NCI-H128 (cell line): ENCODE measurements at regions not wholly inside any gene's neighbourhood (a gene's known extent, or its start where the extent isn't known, plus 50 kb on each side); places are given as distances from the start of the nearest gene placed in this dataset.

ENCODE experiments used
- DNase-seq: peaks from one replicate; lab custom pipeline; 2025; ENCODE audit not compliant: unreplicated experiment; lab: John Stamatoyannopoulos, UW

GRCh38 chr11:70605468-70605815, 207.1 kb downstream of the CTTN start:
- DNase-seq: no peak

- no peak for DNase-seq
Measured at GRCh38 chr11:70605846-70606245, 207.5 kb downstream of the CTTN start.

DNA sequence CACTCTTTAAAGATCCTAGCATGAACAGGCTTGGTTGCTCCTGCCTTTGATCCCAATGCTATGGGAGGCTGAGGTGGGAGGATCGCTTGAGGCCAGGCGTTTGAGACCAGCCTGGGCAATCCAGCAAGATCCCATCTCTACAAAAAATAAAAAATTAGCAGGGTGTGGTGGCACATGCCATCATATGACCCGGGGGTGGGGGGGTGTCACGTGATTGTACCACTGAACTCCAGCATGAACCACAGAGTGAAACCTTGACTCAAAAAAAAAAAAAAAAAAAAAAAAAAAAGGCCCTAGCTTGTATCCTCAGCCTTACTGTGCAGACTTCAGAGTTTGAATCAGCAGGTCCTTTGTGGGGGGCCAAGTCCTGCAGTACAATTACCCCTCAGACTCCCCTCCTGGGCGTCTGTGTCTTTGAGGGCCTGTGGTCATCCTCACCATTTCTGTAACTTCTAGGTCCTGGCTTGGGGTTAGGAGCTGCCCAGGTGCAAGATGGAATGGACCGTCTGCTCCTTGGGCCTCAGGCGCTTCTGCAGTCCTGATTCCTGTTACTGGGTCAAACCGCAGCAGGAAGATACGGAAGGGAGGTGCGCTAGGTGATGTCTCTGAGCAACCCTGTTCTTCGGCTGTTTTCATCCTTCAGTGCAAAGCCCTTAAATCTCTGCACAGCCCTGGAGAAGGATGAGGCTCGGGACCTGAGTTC, 208.1 kb downstream of the CTTN start:
- no peak for DNase-seq

DNA sequence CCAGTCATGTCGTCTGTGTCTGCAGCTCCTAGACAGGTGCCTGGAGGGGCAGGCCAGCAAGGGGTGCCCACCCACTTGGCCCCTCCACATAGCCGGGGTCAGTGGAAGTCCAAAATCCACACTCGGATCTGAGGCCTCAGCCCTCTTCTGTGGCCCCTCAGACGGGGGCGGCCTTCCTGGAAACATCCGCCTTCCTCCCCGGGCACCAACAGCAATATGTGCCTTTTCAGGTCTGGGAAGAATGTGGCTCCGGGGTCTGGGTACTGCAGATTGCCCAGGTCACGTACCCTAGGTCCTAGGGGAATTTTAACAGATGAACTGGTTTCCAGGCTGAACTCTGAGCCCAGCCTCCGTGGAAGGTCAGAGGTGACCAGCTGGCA, 208.6 kb downstream of the CTTN start:
- no peak for DNase-seq

- DNase-seq: no peak
Measured at GRCh38 chr11:70607561-70607960, 209.2 kb downstream of the CTTN start.

GRCh38 chr11:70608568-70609470, 210.5 kb downstream of the CTTN start:
- DNase-seq: peak; percentile 46

- DNase-seq: no peak
Measured at GRCh38 chr11:70610566-70611565, 212.5 kb downstream of the CTTN start.

GRCh38 chr11:70611821-70612220, 213.5 kb downstream of the CTTN start:
- DNase-seq: no peak

DNA sequence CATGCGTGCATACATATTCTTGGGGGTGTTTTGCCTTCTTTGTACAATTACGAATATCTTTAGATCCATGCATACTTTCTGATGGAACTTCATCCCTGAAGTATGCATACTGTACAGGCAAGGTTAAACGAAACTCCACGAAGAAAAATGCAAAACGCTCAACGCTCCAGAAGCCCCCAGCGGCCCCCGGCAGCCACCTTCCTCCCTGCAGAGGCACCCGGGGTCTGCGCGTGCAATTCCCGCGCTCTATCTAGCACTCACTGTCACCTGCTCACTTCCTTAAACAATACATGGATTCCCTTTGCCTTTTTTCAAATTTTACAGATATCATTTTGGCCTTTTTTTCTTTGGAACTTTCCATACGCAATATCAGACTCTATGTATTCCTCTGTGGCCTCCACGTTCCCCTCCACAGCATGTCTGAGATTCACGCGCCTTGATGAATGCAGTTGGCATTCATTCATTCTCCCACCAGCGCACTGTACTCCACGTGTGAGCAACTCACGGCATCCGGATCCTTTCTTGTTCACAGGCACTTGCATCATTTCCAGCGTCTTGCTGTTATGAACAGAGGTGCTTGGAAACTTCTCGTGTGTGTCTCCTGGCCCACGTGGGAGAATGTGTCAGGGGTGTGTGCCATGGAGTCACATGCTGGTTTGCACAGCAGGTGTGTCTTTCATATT, 214.3 kb downstream of the CTTN start:
- no peak for DNase-seq

DNA sequence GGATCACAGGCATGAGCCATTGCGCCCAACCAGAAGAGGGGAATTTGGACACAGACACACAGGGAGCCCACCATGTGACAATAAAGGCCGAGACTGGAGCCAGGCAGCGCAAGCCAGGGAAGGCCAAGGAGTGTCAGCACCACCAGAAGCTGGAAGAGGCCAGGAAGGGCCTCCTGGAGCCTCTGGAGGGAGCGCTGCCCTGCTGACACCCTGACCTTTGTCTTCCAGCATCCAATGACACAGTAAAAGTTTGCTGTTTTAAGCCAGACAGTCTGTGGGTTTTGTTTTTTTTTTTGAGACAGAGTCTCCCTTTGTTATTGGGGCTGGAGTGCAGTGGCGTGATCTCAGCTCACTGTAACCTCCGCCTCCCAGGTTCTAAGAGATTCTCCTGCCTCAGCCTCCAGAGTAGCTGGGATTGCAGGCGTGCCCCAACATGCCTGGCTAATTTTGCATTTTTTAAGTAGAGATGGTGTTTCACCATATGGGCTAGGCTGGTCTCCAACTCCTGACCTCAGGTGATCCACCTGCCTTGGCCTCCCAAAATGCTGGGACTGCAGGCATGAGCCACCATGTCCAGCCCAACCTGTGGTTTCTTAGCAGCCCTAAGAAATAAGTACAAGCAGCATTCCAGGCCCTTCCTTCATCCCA, 215.8 kb downstream of the CTTN start:
- DNase-seq: no peak

DNA sequence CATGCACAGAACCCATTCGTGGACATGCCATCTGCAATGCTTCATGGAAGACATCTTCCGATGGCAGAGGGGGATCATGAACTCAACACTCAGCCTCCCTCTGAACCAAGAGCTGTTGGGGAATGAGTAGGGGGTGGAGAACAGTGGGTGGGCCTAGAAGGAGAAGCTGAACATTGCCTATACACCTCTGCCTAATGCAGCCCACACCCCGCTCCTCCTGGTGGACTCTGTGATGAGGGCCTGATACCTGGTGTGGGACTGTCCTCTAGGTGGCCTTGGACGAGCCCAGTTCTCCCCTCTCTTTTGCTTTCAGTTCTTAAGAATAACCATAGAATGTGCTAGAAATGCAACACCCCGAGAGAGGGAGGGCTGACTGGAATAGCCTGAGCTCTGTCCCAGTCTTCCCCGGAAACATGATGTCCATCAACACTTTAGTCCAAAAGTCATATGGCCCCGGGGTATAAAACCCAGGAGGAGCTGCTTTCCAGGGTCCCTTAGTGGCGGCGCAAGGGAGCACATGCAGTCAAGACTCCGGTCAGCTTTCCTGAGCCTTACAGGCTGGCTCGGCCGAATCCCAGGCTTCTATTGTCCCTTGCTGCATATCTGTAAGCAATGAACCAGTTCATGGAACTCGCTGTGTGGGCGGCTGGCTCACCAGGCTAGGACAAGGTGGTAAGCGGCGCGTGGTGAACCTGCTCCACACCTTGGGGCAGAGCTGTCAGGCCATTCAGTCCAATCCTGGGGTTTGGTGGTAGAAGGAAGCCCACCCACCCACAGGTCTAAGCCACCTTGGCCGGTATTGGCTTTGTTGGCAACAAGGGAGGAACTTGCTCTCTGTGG, 216.9 kb downstream of the CTTN start:
- no peak for DNase-seq

- no peak for DNase-seq
Measured at GRCh38 chr11:70616317-70616716, 218.0 kb downstream of the CTTN start.

DNA sequence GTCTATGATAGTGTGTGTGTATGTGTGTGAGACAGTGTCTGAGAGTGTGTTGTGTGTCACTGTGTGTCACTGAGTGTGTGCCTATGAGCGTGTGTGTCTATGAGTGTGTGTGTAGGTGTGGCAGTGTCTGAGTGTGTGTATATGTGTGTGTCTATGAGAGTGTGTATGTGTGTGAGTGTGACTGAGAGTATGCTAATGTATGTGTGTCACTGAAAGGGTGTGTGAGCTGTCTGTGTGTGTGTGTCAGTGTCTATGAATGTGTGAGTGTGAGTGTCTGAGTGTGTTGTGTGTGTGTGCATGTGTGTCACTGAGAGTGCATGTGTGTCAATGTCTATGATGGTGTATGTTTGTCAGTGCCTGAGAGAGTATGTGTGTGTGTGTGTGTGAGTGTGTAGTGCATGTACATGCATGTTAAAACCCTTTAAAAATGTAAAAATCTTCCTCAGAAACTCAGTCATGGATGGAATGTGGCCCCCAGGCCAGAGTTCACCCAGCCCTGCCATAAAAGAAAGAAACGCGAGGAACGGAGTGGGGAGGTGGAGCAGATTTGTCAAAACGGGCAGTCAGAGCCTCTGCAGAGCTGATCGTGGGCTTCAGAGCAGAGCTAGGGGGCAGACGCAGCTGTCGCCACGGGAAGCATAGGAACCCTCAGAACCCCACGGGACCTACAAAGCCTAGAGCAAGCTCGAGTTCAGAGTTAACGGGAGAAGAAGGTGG, 218.8 kb downstream of the CTTN start:
- no peak for DNase-seq

DNA sequence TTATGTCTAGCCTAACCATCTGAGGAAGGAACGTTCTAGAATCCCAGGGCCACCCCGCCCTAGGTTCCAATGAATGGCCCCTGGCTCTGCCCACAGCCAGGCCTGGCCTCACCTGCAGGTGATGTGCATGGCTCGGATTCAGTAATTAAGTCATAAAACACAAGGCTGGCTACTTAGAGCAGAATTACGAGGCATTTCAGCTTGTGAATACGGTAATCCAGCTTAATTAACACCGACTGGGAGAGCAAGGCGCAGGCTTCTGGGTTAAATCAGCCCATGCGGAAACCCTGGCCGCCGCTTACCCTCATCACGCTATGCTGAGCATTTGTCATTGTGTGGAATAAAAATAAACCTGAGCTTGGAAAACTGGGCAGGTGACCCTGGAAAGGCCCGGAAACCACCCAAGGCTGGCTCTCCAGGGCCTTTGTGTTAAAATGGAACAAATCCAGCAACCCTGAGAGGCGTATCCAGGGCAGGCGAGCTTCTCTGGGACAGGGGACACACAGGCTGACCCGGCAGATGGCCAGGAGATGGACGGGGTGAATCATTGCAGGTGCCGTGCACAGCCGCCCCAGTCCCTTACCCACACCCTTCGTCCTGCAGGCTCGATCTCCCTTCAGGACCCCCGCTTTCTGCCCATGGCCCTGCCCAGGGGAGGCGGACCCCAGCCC, 220.2 kb downstream of the CTTN start:
- no peak for DNase-seq

DNA sequence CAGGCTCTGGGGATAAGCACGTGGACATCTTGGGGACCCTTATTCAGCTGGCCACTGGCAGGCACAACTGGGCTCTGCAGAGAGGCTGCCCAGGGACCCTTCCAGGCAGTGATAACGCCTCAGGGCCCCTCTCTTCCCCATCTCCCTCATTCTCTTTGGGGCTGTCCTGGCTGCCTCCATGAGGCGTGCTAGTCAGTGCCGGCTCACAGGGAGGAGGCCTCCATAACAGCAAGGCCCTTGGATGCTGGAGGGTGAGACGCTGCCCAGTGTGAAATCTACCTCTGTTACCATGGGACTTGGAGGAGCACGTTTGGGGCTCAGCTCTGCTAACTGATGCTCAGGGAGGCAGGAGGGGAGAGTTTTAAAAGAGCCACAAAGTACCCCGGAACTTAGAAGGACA, 221.3 kb downstream of the CTTN start:
- DNase-seq: no peak

- DNase-seq: no peak
Measured at GRCh38 chr11:70620510-70621184, 222.3 kb downstream of the CTTN start.

- no peak for DNase-seq
Measured at GRCh38 chr11:70621241-70621640, 222.9 kb downstream of the CTTN start.

DNA sequence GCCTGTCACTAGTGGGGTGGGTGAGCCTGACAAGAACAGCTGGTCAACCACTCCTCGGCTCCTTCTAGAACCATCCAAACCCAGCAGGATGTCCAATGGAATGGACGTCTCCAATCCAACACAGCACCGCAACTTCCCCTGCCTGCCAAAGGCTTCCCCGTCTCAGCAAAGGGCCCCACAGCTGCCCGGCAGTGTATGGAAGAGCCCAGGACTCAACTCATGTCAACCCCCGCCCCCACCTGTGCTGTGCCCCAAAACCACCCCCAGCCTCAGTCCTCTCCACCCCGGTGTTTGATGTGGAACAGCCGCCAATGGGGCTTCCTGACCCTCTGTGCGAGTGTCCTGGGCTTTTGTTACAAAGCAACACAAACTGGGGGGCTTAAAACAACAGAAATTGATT, 223.8 kb downstream of the CTTN start:
- no peak for DNase-seq
